DOHH2 (cell line): ENCODE measurements at regions not wholly inside any gene's neighbourhood (a gene's known extent, or its start where the extent isn't known, plus 50 kb on each side); places are given as distances from the start of the nearest gene placed in this dataset.

Source experiments
- CTCF ChIP-seq: fragments of 200-600 bp; sonication (generic); IDR thresholded peaks from one replicate; pipeline ENCODE4 v1.5.1; 2014; ENCODE audit warnings: antibody characterized with exemption, mild to moderate bottlenecking, low read depth, low read length; ENCODE audit not compliant: poor library complexity, severe bottlenecking
- EZH2phosphoT487 ChIP-seq: fragments of 200-600 bp; sonication (generic); IDR thresholded peaks from 2 replicates; pipeline ENCODE4 v1.6.1; 2017; ENCODE audit warnings: borderline replicate concordance, mild to moderate bottlenecking, antibody characterized with exemption, low read length, moderate library complexity, mixed read lengths

GRCh38 chr22:33166206-33166605 is 108.0 kb upstream of the SYN3 start:
- no peak for TF ChIP-seq CTCF
- TF ChIP-seq EZH2phosphoT487: no peak
